K562 (cell line): ENCODE measurements at regions not wholly inside any gene's neighbourhood (a gene's known extent, or its start where the extent isn't known, plus 50 kb on each side); places are given as distances from the start of the nearest gene placed in this dataset.

Source experiments
- BRD9 ChIP-seq: fragments of 450-650 bp; IDR thresholded peaks from 2 replicates; pipeline ENCODE4 v1.6.1; 2018; ENCODE audit warnings: low read depth; ENCODE audit not compliant: partially characterized antibody
- CREBBP ChIP-seq: IDR thresholded peaks from one replicate; pipeline ENCODE4 v1.6.1; 2012; ENCODE audit warnings: low read depth, mild to moderate bottlenecking, control low read depth, inconsistent platforms, low read length
- XRCC5 ChIP-seq: fragments of 200-400 bp; formaldehyde crosslinking; IDR thresholded peaks from 2 replicates; pipeline ENCODE4 v1.6.1; 2017; ENCODE audit warnings: low read depth, mild to moderate bottlenecking, low read length
- ZFX ChIP-seq: sonication (generic); formaldehyde crosslinking; IDR thresholded peaks from 2 replicates; pipeline ENCODE4 v1.8.0; 2022; ENCODE audit warnings: mild to moderate bottlenecking, missing genetic modification reagents, moderate library complexity
- TF ChIP-seq, protein P1 (sequence below): fragments of 200-600 bp; sonication (generic); IDR thresholded peaks from one replicate; pipeline ENCODE4 v1.6.1; 2012; ENCODE audit warnings: mild to moderate bottlenecking, low read depth, low read length, inconsistent platforms
- TF ChIP-seq, protein P2 (sequence below), 3 experiments: fragments of 200-800 bp in 1 of 3; fragments of 250-450 bp in 1 of 3; fragments of 450-650 bp in 1 of 3; sonication (Bioruptor Pico) in 1 of 3; sonication (Bioruptor generic) in 1 of 3; formaldehyde crosslinking in 1 of 3; IDR thresholded peaks; 2 replicates each; pipeline versions ENCODE4 v1.6.1 to v1.8.0; 2016 to 2022; ENCODE audit warnings: mild to moderate bottlenecking in 2 of 3, missing genetic modification characterization in 2 of 3, missing compliant biosample characterization in 1 of 3, moderate library complexity in 1 of 3
- TF ChIP-seq, protein P3 (sequence below): fragments of 450-650 bp; IDR thresholded peaks from 2 replicates; pipeline ENCODE4 v1.7.0; 2016; ENCODE audit warnings: borderline replicate concordance
- TF ChIP-seq, protein P4 (sequence below): fragments of 450-650 bp; formaldehyde crosslinking; IDR thresholded peaks from 2 replicates; pipeline ENCODE4 v1.4.0; 2022; ENCODE audit warnings: missing genetic modification characterization

DNA sequence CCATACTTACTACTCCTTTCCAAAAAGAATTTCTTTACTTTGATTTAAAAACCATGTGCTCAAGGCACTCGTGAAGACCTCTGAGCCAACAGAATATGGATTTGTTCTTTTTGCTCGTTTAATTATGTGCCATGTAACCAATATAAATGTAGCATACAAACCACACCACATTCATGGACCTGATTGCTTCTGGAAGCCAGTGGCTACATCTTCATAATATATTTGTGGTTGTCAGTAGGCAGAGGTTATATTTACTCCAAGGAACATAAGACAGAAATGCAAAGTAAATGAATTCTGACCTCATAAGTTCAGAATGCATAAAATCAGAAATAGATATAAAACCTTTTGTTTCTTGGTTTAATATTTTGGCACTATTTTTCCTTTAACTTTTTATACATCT is 373.0 kb downstream of the HDGFL1 start (continued):
- TF ChIP-seq, protein P1, sequence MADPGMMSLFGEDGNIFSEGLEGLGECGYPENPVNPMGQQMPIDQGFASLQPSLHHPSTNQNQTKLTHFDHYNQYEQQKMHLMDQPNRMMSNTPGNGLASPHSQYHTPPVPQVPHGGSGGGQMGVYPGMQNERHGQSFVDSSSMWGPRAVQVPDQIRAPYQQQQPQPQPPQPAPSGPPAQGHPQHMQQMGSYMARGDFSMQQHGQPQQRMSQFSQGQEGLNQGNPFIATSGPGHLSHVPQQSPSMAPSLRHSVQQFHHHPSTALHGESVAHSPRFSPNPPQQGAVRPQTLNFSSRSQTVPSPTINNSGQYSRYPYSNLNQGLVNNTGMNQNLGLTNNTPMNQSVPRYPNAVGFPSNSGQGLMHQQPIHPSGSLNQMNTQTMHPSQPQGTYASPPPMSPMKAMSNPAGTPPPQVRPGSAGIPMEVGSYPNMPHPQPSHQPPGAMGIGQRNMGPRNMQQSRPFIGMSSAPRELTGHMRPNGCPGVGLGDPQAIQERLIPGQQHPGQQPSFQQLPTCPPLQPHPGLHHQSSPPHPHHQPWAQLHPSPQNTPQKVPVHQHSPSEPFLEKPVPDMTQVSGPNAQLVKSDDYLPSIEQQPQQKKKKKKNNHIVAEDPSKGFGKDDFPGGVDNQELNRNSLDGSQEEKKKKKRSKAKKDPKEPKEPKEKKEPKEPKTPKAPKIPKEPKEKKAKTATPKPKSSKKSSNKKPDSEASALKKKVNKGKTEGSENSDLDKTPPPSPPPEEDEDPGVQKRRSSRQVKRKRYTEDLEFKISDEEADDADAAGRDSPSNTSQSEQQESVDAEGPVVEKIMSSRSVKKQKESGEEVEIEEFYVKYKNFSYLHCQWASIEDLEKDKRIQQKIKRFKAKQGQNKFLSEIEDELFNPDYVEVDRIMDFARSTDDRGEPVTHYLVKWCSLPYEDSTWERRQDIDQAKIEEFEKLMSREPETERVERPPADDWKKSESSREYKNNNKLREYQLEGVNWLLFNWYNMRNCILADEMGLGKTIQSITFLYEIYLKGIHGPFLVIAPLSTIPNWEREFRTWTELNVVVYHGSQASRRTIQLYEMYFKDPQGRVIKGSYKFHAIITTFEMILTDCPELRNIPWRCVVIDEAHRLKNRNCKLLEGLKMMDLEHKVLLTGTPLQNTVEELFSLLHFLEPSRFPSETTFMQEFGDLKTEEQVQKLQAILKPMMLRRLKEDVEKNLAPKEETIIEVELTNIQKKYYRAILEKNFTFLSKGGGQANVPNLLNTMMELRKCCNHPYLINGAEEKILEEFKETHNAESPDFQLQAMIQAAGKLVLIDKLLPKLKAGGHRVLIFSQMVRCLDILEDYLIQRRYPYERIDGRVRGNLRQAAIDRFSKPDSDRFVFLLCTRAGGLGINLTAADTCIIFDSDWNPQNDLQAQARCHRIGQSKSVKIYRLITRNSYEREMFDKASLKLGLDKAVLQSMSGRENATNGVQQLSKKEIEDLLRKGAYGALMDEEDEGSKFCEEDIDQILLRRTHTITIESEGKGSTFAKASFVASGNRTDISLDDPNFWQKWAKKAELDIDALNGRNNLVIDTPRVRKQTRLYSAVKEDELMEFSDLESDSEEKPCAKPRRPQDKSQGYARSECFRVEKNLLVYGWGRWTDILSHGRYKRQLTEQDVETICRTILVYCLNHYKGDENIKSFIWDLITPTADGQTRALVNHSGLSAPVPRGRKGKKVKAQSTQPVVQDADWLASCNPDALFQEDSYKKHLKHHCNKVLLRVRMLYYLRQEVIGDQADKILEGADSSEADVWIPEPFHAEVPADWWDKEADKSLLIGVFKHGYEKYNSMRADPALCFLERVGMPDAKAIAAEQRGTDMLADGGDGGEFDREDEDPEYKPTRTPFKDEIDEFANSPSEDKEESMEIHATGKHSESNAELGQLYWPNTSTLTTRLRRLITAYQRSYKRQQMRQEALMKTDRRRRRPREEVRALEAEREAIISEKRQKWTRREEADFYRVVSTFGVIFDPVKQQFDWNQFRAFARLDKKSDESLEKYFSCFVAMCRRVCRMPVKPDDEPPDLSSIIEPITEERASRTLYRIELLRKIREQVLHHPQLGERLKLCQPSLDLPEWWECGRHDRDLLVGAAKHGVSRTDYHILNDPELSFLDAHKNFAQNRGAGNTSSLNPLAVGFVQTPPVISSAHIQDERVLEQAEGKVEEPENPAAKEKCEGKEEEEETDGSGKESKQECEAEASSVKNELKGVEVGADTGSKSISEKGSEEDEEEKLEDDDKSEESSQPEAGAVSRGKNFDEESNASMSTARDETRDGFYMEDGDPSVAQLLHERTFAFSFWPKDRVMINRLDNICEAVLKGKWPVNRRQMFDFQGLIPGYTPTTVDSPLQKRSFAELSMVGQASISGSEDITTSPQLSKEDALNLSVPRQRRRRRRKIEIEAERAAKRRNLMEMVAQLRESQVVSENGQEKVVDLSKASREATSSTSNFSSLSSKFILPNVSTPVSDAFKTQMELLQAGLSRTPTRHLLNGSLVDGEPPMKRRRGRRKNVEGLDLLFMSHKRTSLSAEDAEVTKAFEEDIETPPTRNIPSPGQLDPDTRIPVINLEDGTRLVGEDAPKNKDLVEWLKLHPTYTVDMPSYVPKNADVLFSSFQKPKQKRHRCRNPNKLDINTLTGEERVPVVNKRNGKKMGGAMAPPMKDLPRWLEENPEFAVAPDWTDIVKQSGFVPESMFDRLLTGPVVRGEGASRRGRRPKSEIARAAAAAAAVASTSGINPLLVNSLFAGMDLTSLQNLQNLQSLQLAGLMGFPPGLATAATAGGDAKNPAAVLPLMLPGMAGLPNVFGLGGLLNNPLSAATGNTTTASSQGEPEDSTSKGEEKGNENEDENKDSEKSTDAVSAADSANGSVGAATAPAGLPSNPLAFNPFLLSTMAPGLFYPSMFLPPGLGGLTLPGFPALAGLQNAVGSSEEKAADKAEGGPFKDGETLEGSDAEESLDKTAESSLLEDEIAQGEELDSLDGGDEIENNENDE: no peak
- TF ChIP-seq CREBBP (no peak), XRCC5 (no peak), ZFX (CRISPR knock-in tag) (no peak), BRD9 (no peak)
- TF ChIP-seq, protein P2, sequence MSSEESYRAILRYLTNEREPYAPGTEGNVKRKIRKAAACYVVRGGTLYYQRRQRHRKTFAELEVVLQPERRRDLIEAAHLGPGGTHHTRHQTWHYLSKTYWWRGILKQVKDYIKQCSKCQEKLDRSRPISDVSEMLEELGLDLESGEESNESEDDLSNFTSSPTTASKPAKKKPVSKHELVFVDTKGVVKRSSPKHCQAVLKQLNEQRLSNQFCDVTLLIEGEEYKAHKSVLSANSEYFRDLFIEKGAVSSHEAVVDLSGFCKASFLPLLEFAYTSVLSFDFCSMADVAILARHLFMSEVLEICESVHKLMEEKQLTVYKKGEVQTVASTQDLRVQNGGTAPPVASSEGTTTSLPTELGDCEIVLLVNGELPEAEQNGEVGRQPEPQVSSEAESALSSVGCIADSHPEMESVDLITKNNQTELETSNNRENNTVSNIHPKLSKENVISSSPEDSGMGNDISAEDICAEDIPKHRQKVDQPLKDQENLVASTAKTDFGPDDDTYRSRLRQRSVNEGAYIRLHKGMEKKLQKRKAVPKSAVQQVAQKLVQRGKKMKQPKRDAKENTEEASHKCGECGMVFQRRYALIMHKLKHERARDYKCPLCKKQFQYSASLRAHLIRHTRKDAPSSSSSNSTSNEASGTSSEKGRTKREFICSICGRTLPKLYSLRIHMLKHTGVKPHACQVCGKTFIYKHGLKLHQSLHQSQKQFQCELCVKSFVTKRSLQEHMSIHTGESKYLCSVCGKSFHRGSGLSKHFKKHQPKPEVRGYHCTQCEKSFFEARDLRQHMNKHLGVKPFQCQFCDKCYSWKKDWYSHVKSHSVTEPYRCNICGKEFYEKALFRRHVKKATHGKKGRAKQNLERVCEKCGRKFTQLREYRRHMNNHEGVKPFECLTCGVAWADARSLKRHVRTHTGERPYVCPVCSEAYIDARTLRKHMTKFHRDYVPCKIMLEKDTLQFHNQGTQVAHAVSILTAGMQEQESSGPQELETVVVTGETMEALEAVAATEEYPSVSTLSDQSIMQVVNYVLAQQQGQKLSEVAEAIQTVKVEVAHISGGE (CRISPR knock-in tag; IDR thresholded peaks at IDR 0.05): no peak
- TF ChIP-seq, protein P3, sequence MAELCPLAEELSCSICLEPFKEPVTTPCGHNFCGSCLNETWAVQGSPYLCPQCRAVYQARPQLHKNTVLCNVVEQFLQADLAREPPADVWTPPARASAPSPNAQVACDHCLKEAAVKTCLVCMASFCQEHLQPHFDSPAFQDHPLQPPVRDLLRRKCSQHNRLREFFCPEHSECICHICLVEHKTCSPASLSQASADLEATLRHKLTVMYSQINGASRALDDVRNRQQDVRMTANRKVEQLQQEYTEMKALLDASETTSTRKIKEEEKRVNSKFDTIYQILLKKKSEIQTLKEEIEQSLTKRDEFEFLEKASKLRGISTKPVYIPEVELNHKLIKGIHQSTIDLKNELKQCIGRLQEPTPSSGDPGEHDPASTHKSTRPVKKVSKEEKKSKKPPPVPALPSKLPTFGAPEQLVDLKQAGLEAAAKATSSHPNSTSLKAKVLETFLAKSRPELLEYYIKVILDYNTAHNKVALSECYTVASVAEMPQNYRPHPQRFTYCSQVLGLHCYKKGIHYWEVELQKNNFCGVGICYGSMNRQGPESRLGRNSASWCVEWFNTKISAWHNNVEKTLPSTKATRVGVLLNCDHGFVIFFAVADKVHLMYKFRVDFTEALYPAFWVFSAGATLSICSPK: no peak
- TF ChIP-seq, protein P4, sequence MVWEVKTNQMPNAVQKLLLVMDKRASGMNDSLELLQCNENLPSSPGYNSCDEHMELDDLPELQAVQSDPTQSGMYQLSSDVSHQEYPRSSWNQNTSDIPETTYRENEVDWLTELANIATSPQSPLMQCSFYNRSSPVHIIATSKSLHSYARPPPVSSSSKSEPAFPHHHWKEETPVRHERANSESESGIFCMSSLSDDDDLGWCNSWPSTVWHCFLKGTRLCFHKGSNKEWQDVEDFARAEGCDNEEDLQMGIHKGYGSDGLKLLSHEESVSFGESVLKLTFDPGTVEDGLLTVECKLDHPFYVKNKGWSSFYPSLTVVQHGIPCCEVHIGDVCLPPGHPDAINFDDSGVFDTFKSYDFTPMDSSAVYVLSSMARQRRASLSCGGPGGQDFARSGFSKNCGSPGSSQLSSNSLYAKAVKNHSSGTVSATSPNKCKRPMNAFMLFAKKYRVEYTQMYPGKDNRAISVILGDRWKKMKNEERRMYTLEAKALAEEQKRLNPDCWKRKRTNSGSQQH (CRISPR knock-in tag): no peak
